CD14-positive monocyte (primary cell): ENCODE measurements at regions not wholly inside any gene's neighbourhood (a gene's known extent, or its start where the extent isn't known, plus 50 kb on each side); places are given as distances from the start of the nearest gene placed in this dataset.

ENCODE experiments used
- DNase-seq, 3 donors: peaks; one replicate each; pipeline ENCODE4 v3.0.0-alpha.2; 2011 to 2022
- H2AFZ ChIP-seq: 2 replicates; pipeline ENCODE4 v1.6.0; 2012; ENCODE audit warnings: mild to moderate bottlenecking, low read depth, low read length, inconsistent platforms; ENCODE audit not compliant: insufficient read depth, poor library complexity, severe bottlenecking
- H3K27ac ChIP-seq, 2 donors: 1 replicate in 1 of 2; 2 replicates in 1 of 2; pipeline ENCODE4 v1.5.1; 2012 to 2013; ENCODE audit warnings: low read length in 2 of 2, control low read depth in 1 of 2, inconsistent platforms in 1 of 2, low read depth in 1 of 2, mild to moderate bottlenecking in 1 of 2
- H3K27me3 ChIP-seq, 2 donors: one replicate each; pipeline versions ENCODE4 v1.6.0 to v1.6.1; 2011 to 2013; ENCODE audit warnings: low read length in 2 of 2; ENCODE audit not compliant: control insufficient read depth in 2 of 2, insufficient read depth in 2 of 2
- H3K36me3 ChIP-seq, 2 donors: replicated peaks in 1 of 2; 1 replicate in 1 of 2; 2 replicates in 1 of 2; pipeline versions ENCODE4 v1.5.1 to v1.6.1; 2012 to 2013; ENCODE audit warnings: low read length in 2 of 2, control low read depth in 1 of 2, inconsistent platforms in 1 of 2, mild to moderate bottlenecking in 1 of 2; ENCODE audit not compliant: insufficient read depth in 2 of 2, control insufficient read depth in 1 of 2
- H3K4me1 ChIP-seq, 2 donors: 1 replicate in 1 of 2; 2 replicates in 1 of 2; pipeline versions ENCODE4 v1.5.1 to v1.6.1; 2012 to 2013; ENCODE audit warnings: low read length in 2 of 2, control low read depth in 1 of 2, inconsistent platforms in 1 of 2, mild to moderate bottlenecking in 1 of 2, moderate library complexity in 1 of 2; ENCODE audit not compliant: insufficient read depth in 2 of 2, control insufficient read depth in 1 of 2
- H3K4me2 ChIP-seq: replicated peaks from 2 replicates; pipeline ENCODE3; 2012; ENCODE audit warnings: low read length, moderate library complexity, mild to moderate bottlenecking; ENCODE audit not compliant: poor library complexity, severe bottlenecking; ENCODE audit errors: extremely low read depth
- H3K4me3 ChIP-seq, 3 experiments: fragments of 200-600 bp in 1 of 3; sonication (generic) in 1 of 3; replicated peaks in 1 of 3; 1 replicate in 2 of 3; 2 replicates in 1 of 3; pipeline ENCODE4 v1.5.1; 2011 to 2013; ENCODE audit warnings: low read length in 3 of 3, mild to moderate bottlenecking in 3 of 3, control low read depth in 2 of 3, low read depth in 2 of 3, inconsistent platforms in 1 of 3, moderate library complexity in 1 of 3
- H3K79me2 ChIP-seq: 2 replicates; pipeline ENCODE4 v1.6.0; 2012; ENCODE audit warnings: mild to moderate bottlenecking, control low read depth, inconsistent platforms, low read length, moderate library complexity; ENCODE audit not compliant: insufficient read depth
- H3K9ac ChIP-seq: 2 replicates; pipeline ENCODE4 v1.6.0; 2017; ENCODE audit warnings: low read length, mild to moderate bottlenecking; ENCODE audit not compliant: insufficient read depth, poor library complexity, severe bottlenecking
- H3K9me3 ChIP-seq, 2 donors: replicated peaks in 1 of 2; 1 replicate in 1 of 2; 2 replicates in 1 of 2; pipeline versions ENCODE4 v1.5.1 to v1.6.1; 2012 to 2013; ENCODE audit warnings: low read length in 2 of 2, control low read depth in 1 of 2; ENCODE audit not compliant: control insufficient read depth in 1 of 2, insufficient read depth in 1 of 2
- H4K20me1 ChIP-seq: 2 replicates; pipeline ENCODE4 v1.6.0; 2012; ENCODE audit warnings: mild to moderate bottlenecking, low read length, control low read depth, moderate library complexity; ENCODE audit not compliant: insufficient read depth
- H3K27ac Mint-ChIP-seq, 7 donors: one replicate each; pipeline ENCODE4 v1.8.0; 2020; ENCODE audit warnings: mild to moderate bottlenecking in 7 of 7, mixed read lengths in 7 of 7, moderate library complexity in 6 of 7, inconsistent platforms in 2 of 7
- H3K27me3 Mint-ChIP-seq, 3 donors: one replicate each; pipeline ENCODE4 v1.8.0; 2021 to 2022; ENCODE audit warnings: low read depth in 3 of 3, mild to moderate bottlenecking in 3 of 3, mixed read lengths in 3 of 3, moderate library complexity in 3 of 3, inconsistent platforms in 1 of 3
- H3K36me3 Mint-ChIP-seq, 2 donors: one replicate each; pipeline ENCODE4 v1.8.0; 2020; ENCODE audit warnings: mixed read lengths in 2 of 2, inconsistent platforms in 1 of 2, mild to moderate bottlenecking in 1 of 2
- H3K4me1 Mint-ChIP-seq: one replicate; pipeline ENCODE4 v1.8.0; 2020; ENCODE audit warnings: mild to moderate bottlenecking, mixed read lengths
- H3K4me3 Mint-ChIP-seq, 2 donors: one replicate each; pipeline ENCODE4 v1.8.0; 2020; ENCODE audit warnings: mild to moderate bottlenecking in 2 of 2, mixed read lengths in 2 of 2, moderate library complexity in 1 of 2
- H3K9me3 Mint-ChIP-seq, 7 donors: one replicate each; pipeline ENCODE4 v1.8.0; 2020 to 2022; ENCODE audit warnings: mixed read lengths in 7 of 7, mild to moderate bottlenecking in 6 of 7, moderate library complexity in 6 of 7, inconsistent platforms in 2 of 7
- WGBS: methylation state at CpG from one replicate; pipeline ENCODE4 v1.1.5; 2013; ENCODE audit warnings: missing lambda C conversion rate; ENCODE audit not compliant: insufficient coverage; 5-methylcytosine and 5-hydroxymethylcytosine counted together
- intact Hi-C, 2 donors: fragments of 100-400 bp; cut with micrococcal nuclease; formaldehyde crosslinking; loops; one replicate each; pipeline versions ENCODE4 v1.15.0 to v1.15.1; 2023
- TF ChIP-seq, protein P1 (sequence below): fragments of 200-600 bp; IDR thresholded peaks from one replicate; pipeline ENCODE4 v1.8.0; 2022; ENCODE audit warnings: antibody characterized with exemption, mild to moderate bottlenecking

GRCh38 chr16:11472410-11472809 lies 114.3 kb downstream of the LITAF start:
- Histone ChIP-seq H3K79me2 (no peaks in the 10 kb centered on the region), H3K9ac (no peak overlapping the region), H3K4me3 (no peak overlapping the region), H3K27ac (no peak overlapping the region), H3K4me1 (no peaks in the 10 kb centered on the region), H3K9me3 (no peaks in the 10 kb centered on the region), H3K27me3 (no peaks in the 10 kb centered on the region), H4K20me1 (no peaks in the 10 kb centered on the region), H3K4me2 (no peak overlapping the region), H2AFZ (no peak overlapping the region), H3K36me3 (no peaks in the 10 kb centered on the region)
- no peak overlapping the region for H3K27ac Mint-ChIP-seq
- DNase-seq = no peak
- H3K4me3 Mint-ChIP-seq = no peak overlapping the region
- H3K4me1 Mint-ChIP-seq = no peaks in the 10 kb centered on the region
- H3K36me3 Mint-ChIP-seq = no peaks in the 10 kb centered on the region
- TF ChIP-seq, protein P1, sequence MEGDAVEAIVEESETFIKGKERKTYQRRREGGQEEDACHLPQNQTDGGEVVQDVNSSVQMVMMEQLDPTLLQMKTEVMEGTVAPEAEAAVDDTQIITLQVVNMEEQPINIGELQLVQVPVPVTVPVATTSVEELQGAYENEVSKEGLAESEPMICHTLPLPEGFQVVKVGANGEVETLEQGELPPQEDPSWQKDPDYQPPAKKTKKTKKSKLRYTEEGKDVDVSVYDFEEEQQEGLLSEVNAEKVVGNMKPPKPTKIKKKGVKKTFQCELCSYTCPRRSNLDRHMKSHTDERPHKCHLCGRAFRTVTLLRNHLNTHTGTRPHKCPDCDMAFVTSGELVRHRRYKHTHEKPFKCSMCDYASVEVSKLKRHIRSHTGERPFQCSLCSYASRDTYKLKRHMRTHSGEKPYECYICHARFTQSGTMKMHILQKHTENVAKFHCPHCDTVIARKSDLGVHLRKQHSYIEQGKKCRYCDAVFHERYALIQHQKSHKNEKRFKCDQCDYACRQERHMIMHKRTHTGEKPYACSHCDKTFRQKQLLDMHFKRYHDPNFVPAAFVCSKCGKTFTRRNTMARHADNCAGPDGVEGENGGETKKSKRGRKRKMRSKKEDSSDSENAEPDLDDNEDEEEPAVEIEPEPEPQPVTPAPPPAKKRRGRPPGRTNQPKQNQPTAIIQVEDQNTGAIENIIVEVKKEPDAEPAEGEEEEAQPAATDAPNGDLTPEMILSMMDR = no peak
- intact Hi-C loops = no loop called here
- H3K9me3 Mint-ChIP-seq = peaks cover 0 to 2% (median 0%) of the 10 kb centered on the region in 7 donors
- WGBS = 100% methylated on average over 2 of the region's 4 CpGs
- H3K27me3 Mint-ChIP-seq = peaks cover 0 to 4% (median 2%) of the 10 kb centered on the region in 3 donors

- Mint-ChIP-seq H3K36me3 (no peaks in the 10 kb centered on the region), H3K4me3 (no peak overlapping the region), H3K4me1 (no peaks in the 10 kb centered on the region), H3K9me3 (peaks cover 0 to 2% (median 0%) of the 10 kb centered on the region in 7 donors), H3K27me3 (peaks cover 0 to 4% (median 2%) of the 10 kb centered on the region in 3 donors), H3K27ac (no peak overlapping the region)
- H3K9me3 ChIP-seq = no peaks in the 10 kb centered on the region
- 87% methylated on average over 4 of the region's 9 CpGs for WGBS
- H3K4me1 ChIP-seq = no peaks in the 10 kb centered on the region
- no peaks in the 10 kb centered on the region for H3K36me3 ChIP-seq
- H3K4me3 ChIP-seq = no peak overlapping the region
- no peaks in the 10 kb centered on the region for H4K20me1 ChIP-seq
- TF ChIP-seq, protein P1 = no peak
- H3K27ac ChIP-seq = no peak overlapping the region
- H3K9ac ChIP-seq = no peak overlapping the region
- DNase-seq = no peak
- H3K4me2 ChIP-seq = no peak overlapping the region
- H3K27me3 ChIP-seq = no peaks in the 10 kb centered on the region
- intact Hi-C loops = no loop called here
- H3K79me2 ChIP-seq = no peaks in the 10 kb centered on the region
- H2AFZ ChIP-seq = no peak overlapping the region
Measured at GRCh38 chr16:11472851-11473250, 113.9 kb downstream of the LITAF start.
